ENCODE measurements at regions not wholly inside any gene's neighbourhood (a gene's known extent, or its start where the extent isn't known, plus 50 kb on each side); places are given as distances from the start of the nearest gene placed in this dataset.

GRCh38 chr5:124080256-124080655 is 568.3 kb downstream of the CSNK1G3 start:
- TF ChIP-seq CTCF (IDR thresholded peaks at IDR 0.05) (no peak), POLR2A (IDR thresholded peaks at IDR 0.05) (no peak)

All from uterus (tissue), 2 donors.